GM23338 (cell line): ENCODE measurements at regions not wholly inside any gene's neighbourhood (a gene's known extent, or its start where the extent isn't known, plus 50 kb on each side); places are given as distances from the start of the nearest gene placed in this dataset.

Experiments used
- ATAC-seq: fragments of 200-7000 bp; cut with Tn5 transposase; 3 replicates; pipeline ENCODE4 v1.9.1; 2020
- DNase-seq: peaks from one replicate; pipeline ENCODE4 v3.0.0-alpha.2; 2015; ENCODE audit warnings: low spot score
- H2AFZ ChIP-seq: fragments of 200-600 bp; sonication (generic); 2 replicates; pipeline ENCODE4 v1.8.0; 2016; ENCODE audit warnings: antibody characterized with exemption, mild to moderate bottlenecking, moderate library complexity
- H3F3A ChIP-seq: fragments of 200-600 bp; sonication (generic); replicated peaks from 2 replicates; pipeline ENCODE4 v1.8.0; 2017; ENCODE audit warnings: antibody characterized with exemption, mixed run types, low read depth
- H3K27ac ChIP-seq: fragments of 200-600 bp; sonication (generic); 2 replicates; pipeline ENCODE4 v1.6.1; 2016; ENCODE audit warnings: low read depth
- H3K27me3 ChIP-seq: fragments of 200-600 bp; sonication (generic); 2 replicates; pipeline ENCODE4 v1.8.0; 2016; ENCODE audit warnings: mild to moderate bottlenecking, mixed run types, moderate library complexity; ENCODE audit not compliant: insufficient read depth
- H3K36me3 ChIP-seq: fragments of 200-600 bp; sonication (generic); 2 replicates; pipeline ENCODE4 v1.8.0; 2016; ENCODE audit warnings: mild to moderate bottlenecking; ENCODE audit not compliant: insufficient read depth
- H3K4me1 ChIP-seq: fragments of 200-600 bp; sonication (generic); 2 replicates; pipeline ENCODE4 v1.8.0; 2016; ENCODE audit warnings: mild to moderate bottlenecking, moderate library complexity; ENCODE audit not compliant: insufficient read depth
- H3K4me2 ChIP-seq: fragments of 200-600 bp; sonication (generic); 2 replicates; pipeline ENCODE4 v1.7.1; 2017; ENCODE audit warnings: mixed run types
- H3K4me3 ChIP-seq: fragments of 200-600 bp; sonication (generic); 2 replicates; pipeline ENCODE4 v1.6.1; 2016; ENCODE audit warnings: mixed run types
- H3K79me2 ChIP-seq: fragments of 200-600 bp; sonication (generic); replicated peaks from 2 replicates; pipeline ENCODE4 v1.8.0; 2017; ENCODE audit warnings: mild to moderate bottlenecking; ENCODE audit not compliant: insufficient read depth
- H3K9me2 ChIP-seq: fragments of 200-600 bp; sonication (generic); 2 replicates; pipeline ENCODE4 v1.8.0; 2017; ENCODE audit not compliant: insufficient read depth
- H4K20me1 ChIP-seq: fragments of 200-600 bp; sonication (generic); replicated peaks from 2 replicates; pipeline ENCODE4 v1.8.0; 2017; ENCODE audit warnings: mild to moderate bottlenecking; ENCODE audit not compliant: insufficient read depth
- H3K27ac Mint-ChIP-seq: 2 replicates; pipeline ENCODE4 v1.8.0; 2020; ENCODE audit warnings: inconsistent platforms, mild to moderate bottlenecking, moderate library complexity, mixed read lengths
- H3K27me3 Mint-ChIP-seq: 3 replicates; pipeline ENCODE4 v1.8.0; 2022; ENCODE audit warnings: low read depth, mild to moderate bottlenecking, moderate library complexity, mixed read lengths, inconsistent platforms; ENCODE audit not compliant: insufficient read depth, poor library complexity
- H3K36me3 Mint-ChIP-seq: 3 replicates; pipeline ENCODE4 v1.8.0; 2021; ENCODE audit warnings: low read depth, mild to moderate bottlenecking, inconsistent platforms, moderate library complexity, mixed read lengths
- H3K4me1 Mint-ChIP-seq: 3 replicates; pipeline ENCODE4 v1.8.0; 2020; ENCODE audit warnings: mild to moderate bottlenecking, inconsistent platforms, mixed read lengths
- H3K4me3 Mint-ChIP-seq: 3 replicates; pipeline ENCODE4 v1.8.0; 2021; ENCODE audit warnings: moderate library complexity, mild to moderate bottlenecking, inconsistent platforms, mixed read lengths
- H3K9me3 Mint-ChIP-seq: 3 replicates; pipeline ENCODE4 v1.8.0; 2020; ENCODE audit warnings: moderate library complexity, mild to moderate bottlenecking, inconsistent platforms, mixed read lengths
- CREB1 ChIP-seq: fragments of 250-450 bp; sonication (Bioruptor Pico); IDR thresholded peaks from 2 replicates; pipeline ENCODE4 v1.5.0; 2020; ENCODE audit warnings: low read depth, mild to moderate bottlenecking, moderate library complexity
- CTCF ChIP-seq, 2 experiments: fragments of 200-600 bp in 1 of 2; sonication (generic) in 1 of 2; conservative IDR thresholded peaks; 2 replicates each; pipeline versions ENCODE4 v1.5.1 to v1.6.1; 2016 to 2017; ENCODE audit warnings: antibody characterized with exemption in 2 of 2, low read depth in 2 of 2, mild to moderate bottlenecking in 2 of 2, moderate library complexity in 1 of 2
- ETS1 ChIP-seq: IDR thresholded peaks from 2 replicates; pipeline ENCODE4 v1.6.1; 2016; ENCODE audit warnings: antibody characterized with exemption
- EZH2 ChIP-seq: fragments of 200-600 bp; sonication (generic); IDR thresholded peaks from one replicate; pipeline ENCODE4 v1.8.0; 2017; ENCODE audit warnings: antibody characterized with exemption, mild to moderate bottlenecking, low read depth; ENCODE audit not compliant: unreplicated experiment
- EZH2phosphoT487 ChIP-seq: fragments of 200-600 bp; sonication (generic); IDR thresholded peaks from one replicate; pipeline ENCODE4 v1.8.1; 2018; ENCODE audit warnings: antibody characterized with exemption; ENCODE audit not compliant: unreplicated experiment
- JUNB ChIP-seq: IDR thresholded peaks from one replicate; pipeline ENCODE4 v1.6.1; 2016; ENCODE audit warnings: antibody characterized with exemption; ENCODE audit not compliant: unreplicated experiment
- NANOG ChIP-seq: IDR thresholded peaks from 2 replicates; pipeline ENCODE4 v1.6.1; 2016; ENCODE audit warnings: antibody characterized with exemption, borderline replicate concordance
- POLR2AphosphoS5 ChIP-seq: IDR thresholded peaks from 2 replicates; pipeline ENCODE4 v1.6.1; 2016; ENCODE audit warnings: antibody characterized with exemption, low read depth
- REST ChIP-seq: IDR thresholded peaks from one replicate; pipeline ENCODE4 v1.6.1; 2018; ENCODE audit warnings: antibody characterized with exemption; ENCODE audit not compliant: unreplicated experiment
- STAT1 ChIP-seq: IDR thresholded peaks from one replicate; pipeline ENCODE4 v1.6.1; 2016; ENCODE audit warnings: antibody characterized with exemption; ENCODE audit not compliant: unreplicated experiment
- ZNF114 ChIP-seq: fragments of 250-450 bp; sonication (Bioruptor Pico); IDR thresholded peaks from 2 replicates; pipeline ENCODE4 v1.5.0; 2020; ENCODE audit warnings: mild to moderate bottlenecking, moderate library complexity
- ZNF331 ChIP-seq: fragments of 250-450 bp; sonication (Bioruptor Pico); IDR thresholded peaks from 2 replicates; pipeline ENCODE4 v1.5.0; 2020; ENCODE audit warnings: low read depth, mild to moderate bottlenecking, moderate library complexity

GRCh38 chr22:27154717-27155116 lies 497.3 kb downstream of the MIAT start (continued):
- no peak for TF ChIP-seq NANOG
- no peak for TF ChIP-seq ZNF331 (CRISPR knock-in tag)

- no peaks in the 10 kb centered on the region for H3K36me3 ChIP-seq
- H3K4me3 Mint-ChIP-seq = no peak overlapping the region
- no peaks in the 10 kb centered on the region; the same call in 1 of the 2 replicates for H3K9me2 ChIP-seq
- no peaks in the 10 kb centered on the region for H3K36me3 Mint-ChIP-seq
- no peaks in the 10 kb centered on the region for H4K20me1 ChIP-seq
- H3K79me2 ChIP-seq = no peaks in the 10 kb centered on the region
- no peak overlapping the region for H3K27ac Mint-ChIP-seq
- no peak for ATAC-seq
- peaks cover 6% of the 10 kb centered on the region for H3K27me3 Mint-ChIP-seq
- no peak for TF ChIP-seq CTCF (conservative IDR thresholded peaks at IDR 0.05; ENCODE audit: low read depth in 2 of 2)
- no peak for TF ChIP-seq ETS1
- no peak for TF ChIP-seq NANOG
- no peak for TF ChIP-seq POLR2AphosphoS5
- TF ChIP-seq JUNB = no peak
- no peak for TF ChIP-seq CREB1
- TF ChIP-seq EZH2phosphoT487 = no peak
- TF ChIP-seq STAT1 = no peak
- TF ChIP-seq ZNF114 (CRISPR knock-in tag) = no peak
- no peak for TF ChIP-seq EZH2
- TF ChIP-seq REST = no peak
- no peaks in the 10 kb centered on the region for H3F3A ChIP-seq
- H3K27me3 ChIP-seq = no peaks in the 10 kb centered on the region
- H3K4me1 Mint-ChIP-seq = peaks cover 18% of the 10 kb centered on the region
- H3K4me2 ChIP-seq = no peak overlapping the region
- no peak for DNase-seq
- H3K4me3 ChIP-seq = no peak overlapping the region
- H3K4me1 ChIP-seq = no peaks in the 10 kb centered on the region; the same call in 1 of the 2 replicates
- H3K27ac ChIP-seq = no peak overlapping the region
- H2AFZ ChIP-seq = no peak overlapping the region
- H3K9me3 Mint-ChIP-seq = no peaks in the 10 kb centered on the region
Measured at GRCh38 chr22:27156821-27157489, 499.6 kb downstream of the MIAT start.
